PC-3 (cell line): ENCODE measurements at regions not wholly inside any gene's neighbourhood (a gene's known extent, or its start where the extent isn't known, plus 50 kb on each side); places are given as distances from the start of the nearest gene placed in this dataset.
A peak's percentile ranks its signal among the peaks of the same experiment; 100 is the strongest.
"Not testable (repeated sequence)": the region's sequence is repeated elsewhere in the genome, so short reads cannot be mapped to it uniquely, and the experiment has no call there.

Experiments
- ATAC-seq: fragments of 200-7000 bp; cut with Tn5 transposase; 2 replicates; pipeline ENCODE4 v1.9.1; 2020; ENCODE audit warnings: mild to moderate bottlenecking, moderate library complexity
- BruUV-seq: library from RNA; stranded (reverse); fragments of 400-500 nt; replicated peaks from 2 replicates; lab custom pipeline; 2021; lab: Mats Ljungman, UMichigan
- CTCF ChIA-PET: fragments of 300-600 bp; sonication (Branson Sonifier 250); formaldehyde crosslinking; loops from one replicate; lab custom pipeline; 2022; ENCODE audit warnings: antibody characterized with exemption; lab: Charles Lee
- POLR2A ChIA-PET: fragments of 300-600 bp; sonication (Branson Sonifier 250); formaldehyde crosslinking; loops from one replicate; lab custom pipeline; 2022; ENCODE audit warnings: antibody characterized with exemption; ENCODE audit not compliant: unreplicated experiment; lab: Charles Lee
- DNase-seq: peaks from one replicate; pipeline ENCODE4 v3.0.0-alpha.2; 2015
- H2AFZ ChIP-seq: fragments of 300-600 bp; sonication (generic); 2 replicates; pipeline ENCODE4 v1.6.0; 2016; ENCODE audit warnings: antibody characterized with exemption, low read length
- H3F3A ChIP-seq: fragments of 300-600 bp; sonication (generic); one replicate; pipeline ENCODE4 v1.6.0; 2017; ENCODE audit warnings: antibody characterized with exemption, low read length, control low read depth, mild to moderate bottlenecking; ENCODE audit not compliant: unreplicated experiment
- H3K27ac ChIP-seq: fragments of 300-600 bp; sonication (generic); 2 replicates; pipeline ENCODE4 v1.5.1; 2016; ENCODE audit warnings: mild to moderate bottlenecking, low read length
- H3K27me3 ChIP-seq: fragments of 300-600 bp; sonication (generic); 2 replicates; pipeline ENCODE4 v1.6.1; 2016; ENCODE audit warnings: low read length, mixed read lengths
- H3K36me3 ChIP-seq: fragments of 300-600 bp; sonication (generic); 2 replicates; pipeline ENCODE4 v1.6.1; 2016; ENCODE audit warnings: low read depth, mixed run types, low read length, mixed read lengths
- H3K4me1 ChIP-seq: fragments of 300-600 bp; sonication (generic); 2 replicates; pipeline ENCODE4 v1.5.1; 2016; ENCODE audit warnings: low read length; ENCODE audit not compliant: insufficient read depth
- H3K4me2 ChIP-seq: fragments of 300-600 bp; sonication (generic); 2 replicates; pipeline ENCODE4 v1.6.0; 2016; ENCODE audit warnings: low read length
- H3K4me3 ChIP-seq: fragments of 300-600 bp; sonication (generic); 2 replicates; pipeline ENCODE4 v1.5.1; 2016; ENCODE audit warnings: mild to moderate bottlenecking, low read length, mixed read lengths
- H3K79me2 ChIP-seq: fragments of 300-600 bp; sonication (generic); 2 replicates; pipeline ENCODE4 v1.6.1; 2017; ENCODE audit warnings: low read length, mixed read lengths
- H3K9ac ChIP-seq: fragments of 300-600 bp; sonication (generic); 2 replicates; pipeline ENCODE4 v1.6.0; 2016; ENCODE audit warnings: mild to moderate bottlenecking, low read length
- H3K9me2 ChIP-seq: fragments of 300-600 bp; sonication (generic); replicated peaks from 2 replicates; pipeline ENCODE4 v1.6.1; 2016; ENCODE audit warnings: mixed run types, low read length, mixed read lengths
- H3K9me3 ChIP-seq: fragments of 300-600 bp; sonication (generic); 2 replicates; pipeline ENCODE4 v1.6.1; 2016; ENCODE audit warnings: low read length, mixed read lengths
- H4K20me1 ChIP-seq: fragments of 300-600 bp; sonication (generic); 2 replicates; pipeline ENCODE4 v1.6.1; 2016; ENCODE audit warnings: low read length, mixed read lengths
- CTCF ChIP-seq: fragments of 300-600 bp; sonication (generic); conservative IDR thresholded peaks from 2 replicates; pipeline ENCODE4 v1.5.1; 2017; ENCODE audit warnings: antibody characterized with exemption, low read depth, mild to moderate bottlenecking, low read length
- EZH2 ChIP-seq: fragments of 300-600 bp; sonication (generic); IDR thresholded peaks from one replicate; pipeline ENCODE4 v1.6.1; 2017; ENCODE audit warnings: antibody characterized with exemption, mild to moderate bottlenecking, low read length; ENCODE audit not compliant: unreplicated experiment
- EZH2phosphoT487 ChIP-seq: fragments of 300-600 bp; sonication (generic); IDR thresholded peaks from 2 replicates; pipeline ENCODE4 v1.6.1; 2018; ENCODE audit warnings: mild to moderate bottlenecking, antibody characterized with exemption, low read length, borderline replicate concordance
- intact Hi-C: fragments of 100-400 bp; cut with micrococcal nuclease; formaldehyde crosslinking; loops from 2 replicates; pipeline ENCODE4 v1.9.0; 2023

- H3K4me3 ChIP-seq, BruUV-seq, intact Hi-C loops, ATAC-seq, H3K4me2 ChIP-seq, CTCF ChIA-PET, H3K36me3 ChIP-seq, POLR2A ChIA-PET, H3K9me2 ChIP-seq, H3F3A ChIP-seq, H3K9me3 ChIP-seq, H3K4me1 ChIP-seq, H3K27ac ChIP-seq, H3K9ac ChIP-seq, H4K20me1 ChIP-seq, H2AFZ ChIP-seq, H3K79me2 ChIP-seq, DNase-seq, H3K27me3 ChIP-seq: not testable (repeated sequence)
Observed at GRCh38 chr7:106436933-106437332, 152.2 kb upstream of the NAMPT start.

DNA sequence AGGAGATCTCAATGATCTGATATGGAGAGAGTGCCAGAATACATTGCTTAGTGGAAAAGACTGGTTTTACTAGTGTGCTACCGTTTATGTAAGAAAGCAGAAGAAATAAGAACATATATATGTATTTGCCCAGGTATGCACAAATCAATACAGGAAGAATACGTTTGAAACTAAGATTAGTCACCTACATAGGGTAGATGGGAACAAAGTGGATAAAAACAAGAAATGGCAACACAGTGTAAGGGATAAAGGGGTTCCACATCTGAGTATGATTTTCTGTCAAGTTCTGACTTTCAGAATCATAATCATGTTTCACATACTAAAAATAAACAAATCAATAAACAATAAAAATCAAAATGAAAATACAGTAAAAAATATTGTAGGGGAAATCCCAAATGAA is 148.6 kb upstream of the NAMPT start:
- H3K36me3 ChIP-seq: no peaks in the 10 kb centered on the region; the same call in 1 of the 2 replicates
- POLR2A ChIA-PET: no interaction called here
- H3K4me3 ChIP-seq: no peak overlapping the region
- intact Hi-C loops: no loop called here
- DNase-seq (no peak), ATAC-seq (peak; percentile 48)
- H3K4me1 ChIP-seq: no peaks in the 10 kb centered on the region
- H4K20me1 ChIP-seq: no peaks in the 10 kb centered on the region
- H3K9me3 ChIP-seq: no peaks in the 10 kb centered on the region
- H3F3A ChIP-seq: no peaks in the 10 kb centered on the region
- H2AFZ ChIP-seq: no peak overlapping the region
- no peaks in the 10 kb centered on the region for H3K9me2 ChIP-seq
- H3K9ac ChIP-seq: no peak overlapping the region
- TF ChIP-seq CTCF (no peak), EZH2 (no peak), EZH2phosphoT487 (no peak)
- no peaks in the 10 kb centered on the region for H3K79me2 ChIP-seq
- H3K4me2 ChIP-seq: no peak overlapping the region
- no peaks in the 10 kb centered on the region for H3K27me3 ChIP-seq
- H3K27ac ChIP-seq: no peak overlapping the region
- CTCF ChIA-PET: no interaction called here
- no TSS peak for BruUV-seq

GRCh38 chr7:106430535-106431455 is 146.0 kb upstream of the NAMPT start:
- Histone ChIP-seq H3K4me1 (no peaks in the 10 kb centered on the region), H2AFZ (no peak overlapping the region), H3K9me2 (no peaks in the 10 kb centered on the region), H4K20me1 (no peaks in the 10 kb centered on the region), H3F3A (no peaks in the 10 kb centered on the region), H3K27me3 (no peaks in the 10 kb centered on the region), H3K27ac (no peak overlapping the region), H3K4me3 (no peak overlapping the region), H3K4me2 (no peak overlapping the region), H3K79me2 (no peaks in the 10 kb centered on the region), H3K36me3 (no peaks in the 10 kb centered on the region; the same call in 1 of the 2 replicates), H3K9ac (no peak overlapping the region), H3K9me3 (no peaks in the 10 kb centered on the region)
- DNase-seq (no peak), ATAC-seq (no peak)
- BruUV-seq: no TSS peak
- CTCF ChIA-PET: no interaction called here
- intact Hi-C loops: no loop called here
- TF ChIP-seq EZH2 (no peak), EZH2phosphoT487 (no peak), CTCF (no peak)
- POLR2A ChIA-PET: no interaction called here
